ENCODE measurements at regions not wholly inside any gene's neighbourhood (a gene's known extent, or its start where the extent isn't known, plus 50 kb on each side); places are given as distances from the start of the nearest gene placed in this dataset.

DNA sequence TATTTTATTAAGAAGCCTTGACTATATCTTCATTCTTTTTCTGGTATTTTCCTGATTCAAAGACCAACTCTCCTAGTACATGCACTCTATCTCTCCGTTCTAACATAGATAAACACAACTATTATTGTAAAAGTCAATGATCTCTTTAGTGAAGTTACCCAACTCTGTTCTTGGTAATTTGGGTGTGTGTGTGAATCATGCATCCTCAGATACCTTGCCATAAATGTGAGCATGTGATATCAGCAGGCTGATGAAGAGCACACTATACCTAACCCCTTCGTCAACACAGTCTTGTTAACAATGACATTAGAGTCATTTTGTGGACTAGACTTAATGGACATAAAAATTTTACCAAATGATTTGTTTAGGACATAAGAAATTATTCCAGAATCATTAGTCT lies 1122.1 kb downstream of the XPNPEP1 start:
- TF ChIP-seq, protein P1, sequence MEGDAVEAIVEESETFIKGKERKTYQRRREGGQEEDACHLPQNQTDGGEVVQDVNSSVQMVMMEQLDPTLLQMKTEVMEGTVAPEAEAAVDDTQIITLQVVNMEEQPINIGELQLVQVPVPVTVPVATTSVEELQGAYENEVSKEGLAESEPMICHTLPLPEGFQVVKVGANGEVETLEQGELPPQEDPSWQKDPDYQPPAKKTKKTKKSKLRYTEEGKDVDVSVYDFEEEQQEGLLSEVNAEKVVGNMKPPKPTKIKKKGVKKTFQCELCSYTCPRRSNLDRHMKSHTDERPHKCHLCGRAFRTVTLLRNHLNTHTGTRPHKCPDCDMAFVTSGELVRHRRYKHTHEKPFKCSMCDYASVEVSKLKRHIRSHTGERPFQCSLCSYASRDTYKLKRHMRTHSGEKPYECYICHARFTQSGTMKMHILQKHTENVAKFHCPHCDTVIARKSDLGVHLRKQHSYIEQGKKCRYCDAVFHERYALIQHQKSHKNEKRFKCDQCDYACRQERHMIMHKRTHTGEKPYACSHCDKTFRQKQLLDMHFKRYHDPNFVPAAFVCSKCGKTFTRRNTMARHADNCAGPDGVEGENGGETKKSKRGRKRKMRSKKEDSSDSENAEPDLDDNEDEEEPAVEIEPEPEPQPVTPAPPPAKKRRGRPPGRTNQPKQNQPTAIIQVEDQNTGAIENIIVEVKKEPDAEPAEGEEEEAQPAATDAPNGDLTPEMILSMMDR (IDR thresholded peaks at IDR 0.05; ENCODE audit: borderline replicate concordance, insufficient read depth, low read depth, low read length): no peak
- no peak overlapping the region for H3K4me3 ChIP-seq (ENCODE audit: low read depth, low read length)

DNA sequence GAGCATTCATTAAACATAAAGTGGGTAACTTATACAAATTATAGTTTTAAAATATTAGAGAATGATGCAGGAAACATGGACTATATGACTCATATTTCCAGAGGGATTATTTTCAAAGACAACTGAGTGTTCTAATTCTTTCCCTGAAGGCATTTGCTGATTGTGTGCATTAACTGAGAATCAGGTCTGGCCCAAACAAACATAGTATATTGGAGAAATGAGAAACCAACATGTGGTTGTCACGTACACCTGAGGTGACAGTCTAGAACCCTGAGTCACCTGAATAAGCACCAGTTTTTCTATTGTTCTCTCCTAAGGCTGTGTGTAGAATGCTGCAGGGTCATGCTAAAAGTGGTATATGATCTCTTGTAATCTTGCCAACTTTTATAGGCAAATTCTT lies 1125.7 kb downstream of the XPNPEP1 start:
- TF ChIP-seq, protein P1 (IDR thresholded peaks at IDR 0.05; ENCODE audit: borderline replicate concordance, insufficient read depth, low read depth, low read length): no peak
- no peak overlapping the region for H3K4me3 ChIP-seq (ENCODE audit: low read depth, low read length)

DNA sequence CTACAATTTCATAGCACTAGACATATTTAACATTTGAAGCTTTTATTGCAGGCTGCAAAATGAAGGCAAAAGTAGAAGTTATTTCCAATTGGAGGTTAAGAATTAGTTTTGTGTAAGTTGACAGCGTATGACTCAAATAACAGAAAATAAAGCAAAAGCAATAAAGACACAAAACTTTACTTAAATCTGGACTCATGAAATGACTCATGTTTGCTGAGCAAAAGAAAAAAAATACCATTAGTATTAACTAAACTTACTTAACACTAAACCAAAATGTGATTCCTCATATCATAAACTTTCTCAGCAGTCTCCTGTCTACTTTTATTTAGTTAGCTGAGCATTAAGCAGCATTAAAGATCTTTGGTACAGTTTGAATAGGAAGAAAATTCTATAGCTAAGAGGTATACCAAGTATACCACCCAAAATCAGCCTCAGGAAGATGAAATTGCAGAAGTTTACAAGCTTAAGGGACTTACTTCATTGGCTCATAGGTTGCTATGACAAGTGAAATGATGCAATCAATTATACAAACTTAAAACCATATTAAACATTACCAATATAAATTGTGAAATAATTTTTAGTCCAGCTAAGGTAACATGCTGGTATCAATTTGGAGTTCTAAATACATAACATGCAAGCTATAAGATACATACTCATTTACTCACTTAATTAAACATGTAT lies 1131.4 kb downstream of the XPNPEP1 start:
- TF ChIP-seq, protein P1 (IDR thresholded peaks at IDR 0.05; ENCODE audit: borderline replicate concordance, insufficient read depth, low read depth, low read length): no peak
- H3K4me3 ChIP-seq (ENCODE audit: low read depth, low read length): no peak overlapping the region

DNA sequence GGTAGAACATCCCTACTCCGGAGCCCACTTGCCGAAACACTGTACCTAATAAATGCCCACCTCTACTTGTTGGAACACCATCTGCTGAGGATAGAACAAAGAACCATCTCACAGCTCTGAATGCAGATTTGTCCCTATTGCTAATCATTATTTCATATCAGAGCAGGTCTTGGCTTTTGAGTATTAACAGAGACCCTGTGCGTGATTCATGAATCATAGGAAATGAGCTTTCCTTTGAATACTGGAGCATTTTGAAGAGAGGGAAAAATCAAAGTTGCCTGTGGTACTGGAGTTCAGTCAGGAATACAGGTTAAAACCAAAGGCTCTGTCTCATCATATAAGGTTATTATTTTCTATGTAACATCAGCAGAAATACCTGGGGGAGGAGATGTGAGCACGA lies 1132.3 kb downstream of the XPNPEP1 start:
- TF ChIP-seq, protein P1 (IDR thresholded peaks at IDR 0.05; ENCODE audit: borderline replicate concordance, insufficient read depth, low read depth, low read length): no peak
- H3K4me3 ChIP-seq (ENCODE audit: low read depth, low read length): no peak overlapping the region

DNA sequence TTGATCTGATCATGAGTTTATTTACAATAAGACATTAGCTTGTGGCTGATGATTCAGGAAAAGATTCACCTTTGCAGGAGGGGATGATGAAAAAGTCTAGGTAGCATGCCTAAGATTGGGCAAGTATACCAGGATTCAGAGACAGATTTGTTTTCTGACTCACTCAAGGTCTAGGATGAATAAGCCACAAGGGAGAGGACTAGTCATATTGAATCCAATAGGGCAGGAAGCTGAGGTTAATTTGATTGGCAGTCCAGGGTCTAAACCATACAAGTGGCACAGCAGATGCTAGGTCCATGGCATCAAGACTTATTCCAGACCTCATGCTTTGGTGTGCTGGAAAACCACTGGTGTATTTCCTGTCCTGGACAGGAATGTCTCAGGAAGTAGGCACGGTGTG lies 1133.4 kb downstream of the XPNPEP1 start:
- TF ChIP-seq, protein P1 (IDR thresholded peaks at IDR 0.05; ENCODE audit: borderline replicate concordance, insufficient read depth, low read depth, low read length): no peak
- no peak overlapping the region for H3K4me3 ChIP-seq (ENCODE audit: low read depth, low read length)

DNA sequence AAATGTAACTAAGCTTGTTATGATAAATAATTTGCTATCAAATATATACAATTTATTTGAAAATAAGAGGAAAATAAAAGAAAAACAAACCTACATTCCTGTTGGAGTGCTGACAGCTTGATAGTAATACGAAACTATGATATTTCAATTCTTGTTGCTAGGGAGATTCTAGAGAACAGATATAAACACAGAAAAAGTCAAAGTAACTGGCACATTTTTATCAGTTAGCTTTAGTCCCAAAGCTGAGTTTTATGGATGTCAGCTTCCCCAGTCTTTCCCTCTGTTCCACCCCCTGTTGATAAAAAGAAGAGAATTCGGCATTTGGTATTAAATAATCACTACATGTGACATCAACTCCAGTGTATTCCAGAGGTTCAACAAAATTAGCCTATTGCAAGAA lies 1134.0 kb downstream of the XPNPEP1 start:
- H3K4me3 ChIP-seq (ENCODE audit: low read depth, low read length): no peak overlapping the region
- TF ChIP-seq, protein P1 (IDR thresholded peaks at IDR 0.05; ENCODE audit: borderline replicate concordance, insufficient read depth, low read depth, low read length): no peak

DNA sequence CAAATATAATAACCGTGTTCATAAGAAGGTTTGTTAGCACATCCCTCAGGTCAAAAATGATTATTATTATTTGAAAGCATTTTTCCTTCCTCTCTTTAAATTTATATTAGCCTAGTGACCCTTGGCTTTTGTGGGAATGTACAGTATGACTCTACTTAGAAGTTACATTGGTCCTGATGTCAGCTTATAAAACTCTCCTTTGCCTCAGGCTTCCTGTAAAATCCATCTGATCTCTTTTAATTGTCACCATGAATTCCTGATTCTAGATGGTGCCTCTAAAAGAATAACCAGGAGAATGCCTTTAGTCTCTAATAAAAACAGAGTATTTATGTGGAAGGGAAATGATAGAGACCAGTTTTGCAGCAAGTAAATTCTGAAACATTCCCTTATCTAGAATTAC lies 1134.4 kb downstream of the XPNPEP1 start:
- TF ChIP-seq, protein P1 (IDR thresholded peaks at IDR 0.05; ENCODE audit: borderline replicate concordance, insufficient read depth, low read depth, low read length): no peak
- H3K4me3 ChIP-seq (ENCODE audit: low read depth, low read length): no peak overlapping the region
